RWPE1 (cell line): ENCODE measurements at regions not wholly inside any gene's neighbourhood (a gene's known extent, or its start where the extent isn't known, plus 50 kb on each side); places are given as distances from the start of the nearest gene placed in this dataset.
"Not testable (repeated sequence)": the region's sequence is repeated elsewhere in the genome, so short reads cannot be mapped to it uniquely, and the experiment has no call there.

ENCODE experiments used
- CTCF ChIA-PET: fragments of 350-600 bp; sonication (Branson Sonifier 250); formaldehyde crosslinking; extraction: SDS; loops from one replicate; lab custom pipeline; 2021; lab: Yijun Ruan, JAX
- POLR2A ChIA-PET: fragments of 400-600 bp; formaldehyde crosslinking; extraction: SDS; loops from one replicate; lab custom pipeline; 2020; ENCODE audit warnings: antibody characterized with exemption; ENCODE audit not compliant: low non-redundant PET; lab: Yijun Ruan, JAX
- DNase-seq: peaks from one replicate; pipeline ENCODE4 v3.0.0; 2012; ENCODE audit warnings: low spot score
- H3K27ac ChIP-seq: fragments of 450-650 bp; 2 replicates; pipeline ENCODE4 v1.5.1; 2017
- CTCF ChIP-seq: fragments of 450-650 bp; conservative IDR thresholded peaks from 2 replicates; pipeline ENCODE4 v1.5.1; 2017; ENCODE audit warnings: low read depth, mild to moderate bottlenecking

- peak; percentile 59 for TF ChIP-seq CTCF
- DNase-seq = peak; percentile 38
- CTCF ChIA-PET = interaction anchor here (0.6 kb wide), 1 partner anchor 1914 kb away, joined by 5 read pairs; no protein-coding TSS in a partner anchor
- no peak overlapping the region for H3K27ac ChIP-seq
- POLR2A ChIA-PET = no interaction called here
Measured at GRCh38 chr2:163155279-163155883, 316.8 kb upstream of the KCNH7 start.

DNA sequence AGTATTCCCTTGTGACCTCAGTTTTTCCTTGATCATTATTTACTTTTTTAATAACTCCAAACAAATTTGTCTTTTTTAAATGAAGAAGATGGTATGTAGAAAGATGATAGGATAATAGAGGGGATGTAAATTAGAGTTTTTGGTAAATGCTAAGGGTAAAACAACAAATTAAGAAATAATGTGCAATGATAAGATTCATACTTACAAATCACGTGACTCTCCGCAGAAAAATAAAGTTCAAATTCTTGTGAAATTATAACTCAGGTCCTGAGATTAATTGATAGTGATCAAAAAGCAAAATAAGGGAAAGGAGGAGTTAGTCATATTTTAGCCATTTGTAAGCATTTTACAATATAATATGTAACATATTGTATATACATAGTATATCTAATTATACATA lies 304.1 kb upstream of the KCNH7 start:
- ChIA-PET CTCF (no interaction called here), POLR2A (no interaction called here)
- TF ChIP-seq CTCF = no peak
- no peak overlapping the region for H3K27ac ChIP-seq
- no peak for DNase-seq

DNA sequence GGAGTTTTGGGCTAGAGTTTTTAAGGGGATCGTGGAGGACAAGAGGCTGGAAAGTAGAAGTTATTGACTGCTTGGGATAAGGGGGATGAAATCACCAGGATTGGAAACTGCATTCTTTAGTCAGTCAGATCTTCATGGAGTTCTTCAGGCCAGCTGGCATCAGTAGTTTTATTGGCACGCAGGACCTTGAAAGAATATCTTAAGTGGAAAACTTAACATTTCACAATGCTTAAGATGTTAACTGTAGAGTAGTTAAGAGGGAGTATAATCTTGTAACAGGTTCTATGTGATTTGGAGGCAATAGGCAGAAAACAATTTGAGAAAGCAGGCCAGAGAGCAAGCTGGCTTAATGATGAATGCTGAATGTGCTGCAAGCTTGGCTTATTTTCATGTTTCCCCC lies 300.4 kb upstream of the KCNH7 start:
- CTCF ChIA-PET = no interaction called here
- no peak for DNase-seq
- POLR2A ChIA-PET = no interaction called here
- TF ChIP-seq CTCF = no peak
- no peak overlapping the region for H3K27ac ChIP-seq

GRCh38 chr2:163135256-163135655 lies 296.7 kb upstream of the KCNH7 start:
- no peak overlapping the region for H3K27ac ChIP-seq
- ChIA-PET CTCF (interaction anchor here (0.6 kb wide), 1 partner anchor 17 kb away, joined by 4 read pairs; no protein-coding TSS in a partner anchor), POLR2A (no interaction called here)
- no peak for DNase-seq
- no peak for TF ChIP-seq CTCF

GRCh38 chr2:163133602-163134001 lies 295.0 kb upstream of the KCNH7 start:
- DNase-seq = no peak
- ChIA-PET POLR2A (no interaction called here), CTCF (no interaction called here)
- no peak for TF ChIP-seq CTCF
- no peak overlapping the region for H3K27ac ChIP-seq

DNA sequence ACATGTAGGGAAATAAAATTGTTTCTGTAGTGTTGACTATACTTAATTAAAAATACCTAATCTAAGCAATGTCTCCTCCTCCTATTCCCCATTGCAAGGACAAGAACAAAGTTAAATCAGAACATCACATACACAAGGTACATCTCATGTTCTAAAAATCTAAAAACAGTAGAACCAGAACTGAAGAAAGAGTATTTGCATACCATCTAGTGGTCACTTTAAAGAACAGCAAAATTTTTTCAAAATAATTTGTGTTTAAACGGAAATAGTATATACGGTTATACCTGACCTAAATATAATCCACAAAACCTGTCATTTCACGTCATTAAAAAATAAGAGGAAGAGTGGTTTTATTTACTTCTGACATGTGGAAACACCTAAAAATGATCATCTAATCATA lies 294.3 kb upstream of the KCNH7 start:
- TF ChIP-seq CTCF = peak; percentile 53
- POLR2A ChIA-PET = no interaction called here
- CTCF ChIA-PET = interaction anchor here (0.7 kb wide), 1 partner anchor 163 kb away, joined by 4 read pairs; no protein-coding TSS in a partner anchor
- H3K27ac ChIP-seq = no peak overlapping the region
- DNase-seq = peak; percentile 5

DNA sequence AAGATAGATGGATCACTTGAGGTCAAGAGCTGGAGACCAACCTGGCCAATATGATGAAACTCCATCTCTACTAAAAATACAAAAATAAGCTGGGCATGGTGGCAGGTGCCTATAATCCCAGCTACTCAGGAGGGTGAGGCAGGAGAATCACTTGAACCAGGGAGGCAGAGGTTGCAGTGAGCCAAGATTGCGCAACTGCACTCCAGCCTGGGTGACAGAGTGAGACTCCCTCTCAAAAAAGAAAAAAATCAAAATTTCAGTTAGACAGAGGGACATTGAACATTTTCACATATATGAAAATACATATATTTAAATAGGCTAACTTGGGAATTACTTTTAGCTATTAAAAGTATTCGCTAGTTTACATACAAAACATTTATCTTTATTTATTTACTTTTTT lies 293.6 kb upstream of the KCNH7 start:
- POLR2A ChIA-PET, DNase-seq, H3K27ac ChIP-seq: not testable (repeated sequence)
- CTCF ChIA-PET = interaction anchor here (0.7 kb wide), 1 partner anchor 162 kb away, joined by 4 read pairs; no protein-coding TSS in a partner anchor
